HuH-7 (cell line): ENCODE measurements at regions not wholly inside any gene's neighbourhood (a gene's known extent, or its start where the extent isn't known, plus 50 kb on each side); places are given as distances from the start of the nearest gene placed in this dataset.
"Not testable (repeated sequence)": the region's sequence is repeated elsewhere in the genome, so short reads cannot be mapped to it uniquely, and the experiment has no call there.

Source experiments
- DNase-seq: peaks from one replicate; pipeline ENCODE4 v3.0.0; 2011; ENCODE audit warnings: low spot score

- no peak for DNase-seq
These were observed 59.7 kb downstream of the HMGB3 start for GRCh38 chrX:151042842-151043241.

- not testable (repeated sequence) for DNase-seq
These were observed 83.2 kb downstream of the HMGB3 start for GRCh38 chrX:151066373-151066772.

GRCh38 chrX:151073767-151074166 lies 90.6 kb downstream of the HMGB3 start:
- no peak for DNase-seq

- DNase-seq, result no peak
These were observed 95.4 kb upstream of the GPR50 start for GRCh38 chrX:151081016-151081415.

GRCh38 chrX:151082077-151082948 lies 94.1 kb upstream of the GPR50 start:
- DNase-seq, result peak; percentile 34

- no peak for DNase-seq
These were observed 91.9 kb upstream of the GPR50 start for GRCh38 chrX:151084454-151084853.

GRCh38 chrX:151085207-151085606 lies 91.2 kb upstream of the GPR50 start:
- no peak for DNase-seq

GRCh38 chrX:151088221-151088620 lies 88.2 kb upstream of the GPR50 start:
- no peak for DNase-seq

GRCh38 chrX:151099001-151099400 lies 77.4 kb upstream of the GPR50 start:
- DNase-seq, result no peak

- DNase-seq, result no peak
These were observed 75.6 kb upstream of the GPR50 start for GRCh38 chrX:151100799-151101198.

- DNase-seq, result not testable (repeated sequence)
These were observed 63.2 kb upstream of the GPR50 start for GRCh38 chrX:151113200-151113599.
